ENCODE measurements at regions not wholly inside any gene's neighbourhood (a gene's known extent, or its start where the extent isn't known, plus 50 kb on each side); places are given as distances from the start of the nearest gene placed in this dataset.

GRCh38 chr13:66113882-66114526 is 1116.1 kb downstream of the PCDH9 start:
- TF ChIP-seq GATA2 (IDR thresholded peaks at IDR 0.05; ENCODE audit: low read depth, low read length), result no peak
- no peak for TF ChIP-seq GATA3 (IDR thresholded peaks at IDR 0.05; ENCODE audit: low read depth, low read length)

- no peak for TF ChIP-seq GATA3 (IDR thresholded peaks at IDR 0.05; ENCODE audit: low read depth, low read length)
- TF ChIP-seq GATA2 (IDR thresholded peaks at IDR 0.05; ENCODE audit: low read depth, low read length), result no peak
Measured at GRCh38 chr13:66111628-66112027, 1118.5 kb downstream of the PCDH9 start.

GRCh38 chr13:66106246-66106645 is 1123.9 kb downstream of the PCDH9 start:
- no peak for TF ChIP-seq GATA3 (IDR thresholded peaks at IDR 0.05; ENCODE audit: low read depth, low read length)
- TF ChIP-seq GATA2 (IDR thresholded peaks at IDR 0.05; ENCODE audit: low read depth, low read length), result no peak

- TF ChIP-seq GATA2 (IDR thresholded peaks at IDR 0.05; ENCODE audit: low read depth, low read length), result no peak
- no peak for TF ChIP-seq GATA3 (IDR thresholded peaks at IDR 0.05; ENCODE audit: low read depth, low read length)
Measured at GRCh38 chr13:66102864-66103263, 1127.3 kb downstream of the PCDH9 start.

- TF ChIP-seq GATA3 (IDR thresholded peaks at IDR 0.05; ENCODE audit: low read depth, low read length), result no peak
- no peak for TF ChIP-seq GATA2 (IDR thresholded peaks at IDR 0.05; ENCODE audit: low read depth, low read length)
Measured at GRCh38 chr13:66099825-66100224, 1130.3 kb downstream of the PCDH9 start.

GRCh38 chr13:66098931-66099628 is 1131.1 kb downstream of the PCDH9 start:
- TF ChIP-seq GATA3 (IDR thresholded peaks at IDR 0.05; ENCODE audit: low read depth, low read length), result no peak
- TF ChIP-seq GATA2 (IDR thresholded peaks at IDR 0.05; ENCODE audit: low read depth, low read length), result no peak

- TF ChIP-seq GATA3 (IDR thresholded peaks at IDR 0.05; ENCODE audit: low read depth, low read length) (no peak), GATA2 (IDR thresholded peaks at IDR 0.05; ENCODE audit: low read depth, low read length) (no peak)
Measured at GRCh38 chr13:66089711-66090110, 1140.4 kb downstream of the PCDH9 start.

GRCh38 chr13:66087269-66087710 is 1142.8 kb downstream of the PCDH9 start:
- no peak for TF ChIP-seq GATA2 (IDR thresholded peaks at IDR 0.05; ENCODE audit: low read depth, low read length)
- TF ChIP-seq GATA3 (IDR thresholded peaks at IDR 0.05; ENCODE audit: low read depth, low read length), result no peak

- TF ChIP-seq GATA3 (IDR thresholded peaks at IDR 0.05; ENCODE audit: low read depth, low read length), result no peak
- TF ChIP-seq GATA2 (IDR thresholded peaks at IDR 0.05; ENCODE audit: low read depth, low read length), result no peak
Measured at GRCh38 chr13:66077132-66077689, 1152.9 kb downstream of the PCDH9 start.

- TF ChIP-seq GATA2 (IDR thresholded peaks at IDR 0.05; ENCODE audit: low read depth, low read length) (no peak), GATA3 (IDR thresholded peaks at IDR 0.05; ENCODE audit: low read depth, low read length) (no peak)
Measured at GRCh38 chr13:66076417-66076816, 1153.7 kb downstream of the PCDH9 start.

GRCh38 chr13:66074018-66074615 is 1156.0 kb downstream of the PCDH9 start:
- TF ChIP-seq GATA2 (IDR thresholded peaks at IDR 0.05; ENCODE audit: low read depth, low read length) (no peak), GATA3 (IDR thresholded peaks at IDR 0.05; ENCODE audit: low read depth, low read length) (no peak)

- TF ChIP-seq GATA3 (IDR thresholded peaks at IDR 0.05; ENCODE audit: low read depth, low read length) (no peak), GATA2 (IDR thresholded peaks at IDR 0.05; ENCODE audit: low read depth, low read length) (no peak)
Measured at GRCh38 chr13:66071608-66072007, 1158.5 kb downstream of the PCDH9 start.

GRCh38 chr13:66071029-66071428 is 1159.1 kb downstream of the PCDH9 start:
- no peak for TF ChIP-seq GATA3 (IDR thresholded peaks at IDR 0.05; ENCODE audit: low read depth, low read length)
- TF ChIP-seq GATA2 (IDR thresholded peaks at IDR 0.05; ENCODE audit: low read depth, low read length), result no peak

- TF ChIP-seq GATA2 (IDR thresholded peaks at IDR 0.05; ENCODE audit: low read depth, low read length), result no peak
- no peak for TF ChIP-seq GATA3 (IDR thresholded peaks at IDR 0.05; ENCODE audit: low read depth, low read length)
Measured at GRCh38 chr13:66069570-66069969, 1160.6 kb downstream of the PCDH9 start.
